ENCODE measurements at regions not wholly inside any gene's neighbourhood (a gene's known extent, or its start where the extent isn't known, plus 50 kb on each side); places are given as distances from the start of the nearest gene placed in this dataset.

GRCh38 chr3:159645874-159646273, 342.8 kb upstream of the IL12A start:
- ChIA-PET CTCF (interaction anchor here (1.1 kb wide), 1 partner anchor 159 kb away, joined by 5 read pairs; no protein-coding TSS in a partner anchor), POLR2A (interaction anchor here (0.7 to 1.3 kb wide), 2 partner anchors 118 to 160 kb away, joined by 3 to 4 read pairs; no protein-coding TSS in a partner anchor)
- H3K4me3 ChIP-seq (ENCODE audit: low read depth, low read length): no peak overlapping the region
- no peak for DNase-seq (ENCODE audit: low read depth, low spot score)
- no peak for TF ChIP-seq CTCF (IDR thresholded peaks at IDR 0.05; ENCODE audit: insufficient read depth, low read length, missing control alignments)

- CTCF ChIA-PET: no interaction called here
- POLR2A ChIA-PET: no interaction called here
- TF ChIP-seq CTCF (IDR thresholded peaks at IDR 0.05; ENCODE audit: insufficient read depth, low read length, missing control alignments): no peak
- no peak overlapping the region for H3K4me3 ChIP-seq (ENCODE audit: low read depth, low read length)
- no peak for DNase-seq (ENCODE audit: low read depth, low spot score)
Observed at GRCh38 chr3:159649951-159650350, 338.7 kb upstream of the IL12A start.

- DNase-seq (ENCODE audit: low read depth, low spot score): no peak
- ChIA-PET POLR2A (no interaction called here), CTCF (no interaction called here)
- TF ChIP-seq CTCF (IDR thresholded peaks at IDR 0.05; ENCODE audit: insufficient read depth, low read length, missing control alignments): no peak
- H3K4me3 ChIP-seq (ENCODE audit: low read depth, low read length): no peak overlapping the region
Observed at GRCh38 chr3:159650726-159651125, 337.9 kb upstream of the IL12A start.

- no peak overlapping the region for H3K4me3 ChIP-seq (ENCODE audit: low read depth, low read length)
- ChIA-PET POLR2A (no interaction called here), CTCF (no interaction called here)
- DNase-seq (ENCODE audit: low read depth, low spot score): no peak
- no peak for TF ChIP-seq CTCF (IDR thresholded peaks at IDR 0.05; ENCODE audit: insufficient read depth, low read length, missing control alignments)
Observed at GRCh38 chr3:159652452-159652851, 336.2 kb upstream of the IL12A start.

GRCh38 chr3:159654183-159655134, 334.2 kb upstream of the IL12A start:
- H3K4me3 ChIP-seq (ENCODE audit: low read depth, low read length): no peak overlapping the region
- no peak for DNase-seq (ENCODE audit: low read depth, low spot score)
- TF ChIP-seq CTCF (IDR thresholded peaks at IDR 0.05; ENCODE audit: insufficient read depth, low read length, missing control alignments): no peak
- ChIA-PET CTCF (interaction anchor here (0.7 to 1.6 kb wide), 3 partner anchors 19 to 152 kb away, joined by 3 to 4 read pairs (median 4); no protein-coding TSS in a partner anchor), POLR2A (interaction anchor here (1.2 kb wide), 1 partner anchor 109 kb away, joined by 3 read pairs; no protein-coding TSS in a partner anchor)

GRCh38 chr3:159655202-159655601, 333.4 kb upstream of the IL12A start:
- H3K4me3 ChIP-seq (ENCODE audit: low read depth, low read length): no peak overlapping the region
- DNase-seq (ENCODE audit: low read depth, low spot score): no peak
- POLR2A ChIA-PET: interaction anchor here (1.2 kb wide), 1 partner anchor 108 kb away, joined by 3 read pairs; no protein-coding TSS in a partner anchor
- CTCF ChIA-PET: interaction anchor here (1.3 to 1.6 kb wide), 2 partner anchors 18 to 151 kb away, joined by 4 read pairs; no protein-coding TSS in a partner anchor
- no peak for TF ChIP-seq CTCF (IDR thresholded peaks at IDR 0.05; ENCODE audit: insufficient read depth, low read length, missing control alignments)

Measured in AG04449 (cell line).